ENCODE measurements at regions not wholly inside any gene's neighbourhood (a gene's known extent, or its start where the extent isn't known, plus 50 kb on each side); places are given as distances from the start of the nearest gene placed in this dataset.

DNA sequence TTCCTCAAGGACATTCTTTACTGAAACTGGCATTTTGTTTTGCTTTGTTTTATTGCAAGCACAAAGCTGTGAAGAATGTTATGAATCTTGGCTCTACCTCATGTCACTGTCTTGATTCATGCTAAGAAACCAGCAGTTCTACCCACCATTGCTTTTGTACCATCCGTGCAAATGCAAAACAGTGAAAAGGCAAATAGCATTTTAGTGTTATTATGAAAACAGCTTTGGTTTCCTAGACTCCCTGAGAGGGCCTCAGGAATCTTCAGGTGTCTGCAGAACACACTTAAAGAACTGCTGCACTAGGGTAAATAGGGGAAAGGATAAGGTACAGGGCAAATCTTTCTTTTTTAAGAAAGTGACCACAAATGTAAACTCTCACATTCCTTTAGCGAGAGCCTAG is 318.9 kb downstream of the AHR start:
- DNase-seq: no peak

DNA sequence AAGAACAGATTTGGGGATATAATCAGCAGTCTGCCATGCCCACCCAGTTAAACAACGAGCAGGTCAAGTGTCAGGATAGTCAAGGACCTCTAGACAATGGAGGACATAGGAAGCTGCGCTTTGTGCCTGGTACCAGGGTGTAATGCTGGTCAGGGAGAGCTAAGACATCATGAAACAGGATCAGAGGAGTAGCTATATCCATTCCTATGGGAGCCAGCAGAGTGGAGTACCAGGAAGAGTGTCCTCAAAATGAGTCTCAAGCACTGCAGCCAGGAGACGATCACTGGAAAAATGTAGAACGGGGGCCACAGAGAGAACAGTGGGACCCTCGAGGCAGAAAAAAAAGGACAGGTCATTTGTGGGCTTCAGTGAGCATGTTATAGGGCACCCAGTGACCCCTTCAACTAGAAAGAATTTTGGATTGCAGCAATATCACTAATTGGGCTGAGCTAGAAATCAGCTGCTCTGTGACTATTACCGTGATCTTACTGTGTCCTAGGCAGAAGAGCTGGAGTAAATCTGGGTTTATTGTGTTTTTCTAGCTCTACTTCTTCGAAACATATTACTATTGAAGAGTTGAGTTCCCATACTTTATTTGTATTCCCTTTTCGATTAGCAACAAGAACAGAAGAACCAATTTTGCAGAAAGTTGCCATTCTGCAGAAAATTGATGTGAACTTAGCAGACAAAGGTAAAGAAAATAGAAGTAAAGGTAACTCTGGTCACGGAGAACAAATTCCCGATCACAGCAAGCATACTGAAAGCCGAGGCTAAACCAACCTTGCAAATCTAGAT is 319.6 kb downstream of the AHR start:
- DNase-seq: no peak

DNA sequence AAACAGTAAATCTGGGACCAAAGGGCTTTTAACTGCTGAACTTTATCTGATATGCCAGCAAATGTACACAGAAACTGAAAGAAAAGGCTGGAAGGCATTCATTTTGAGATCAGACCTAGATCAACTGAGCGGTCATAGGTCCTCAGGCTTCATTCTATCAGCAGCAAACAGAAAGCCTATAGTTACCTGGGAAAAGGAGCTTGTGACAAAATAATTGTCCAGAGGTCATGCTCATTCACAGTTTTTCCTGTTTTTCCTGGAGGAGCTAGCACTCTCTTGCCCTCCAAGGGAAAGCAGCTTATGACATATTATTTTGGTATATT is 320.2 kb downstream of the AHR start:
- no peak for DNase-seq

DNA sequence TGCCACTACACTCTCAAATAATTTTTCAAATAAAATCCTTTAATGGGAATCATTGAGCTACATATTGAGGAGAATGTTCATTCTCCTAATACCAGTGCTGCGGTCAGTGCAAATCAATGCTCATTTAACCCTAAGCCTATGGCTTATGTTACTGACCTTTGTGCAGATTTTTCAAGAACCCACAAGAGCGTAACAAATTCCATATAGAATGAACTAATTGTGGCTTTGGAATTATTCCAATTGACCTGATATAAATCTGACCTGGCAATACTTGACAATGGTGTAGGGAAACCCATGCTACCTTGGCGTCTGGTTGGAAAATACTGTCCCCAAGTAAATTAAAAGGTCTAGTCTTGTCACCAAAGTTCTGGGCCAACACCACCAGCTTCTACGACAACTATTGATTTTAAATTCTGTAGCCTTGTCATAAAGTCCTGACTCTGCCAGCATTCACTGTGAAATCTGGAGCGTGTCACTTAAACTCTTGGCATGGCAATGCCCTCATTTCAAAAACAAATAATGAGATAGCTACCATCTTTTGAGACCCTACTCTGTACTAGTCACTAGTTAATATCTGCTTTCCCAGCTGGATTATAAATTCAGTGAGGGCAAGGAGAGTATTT is 320.9 kb downstream of the AHR start:
- DNase-seq: no peak

DNA sequence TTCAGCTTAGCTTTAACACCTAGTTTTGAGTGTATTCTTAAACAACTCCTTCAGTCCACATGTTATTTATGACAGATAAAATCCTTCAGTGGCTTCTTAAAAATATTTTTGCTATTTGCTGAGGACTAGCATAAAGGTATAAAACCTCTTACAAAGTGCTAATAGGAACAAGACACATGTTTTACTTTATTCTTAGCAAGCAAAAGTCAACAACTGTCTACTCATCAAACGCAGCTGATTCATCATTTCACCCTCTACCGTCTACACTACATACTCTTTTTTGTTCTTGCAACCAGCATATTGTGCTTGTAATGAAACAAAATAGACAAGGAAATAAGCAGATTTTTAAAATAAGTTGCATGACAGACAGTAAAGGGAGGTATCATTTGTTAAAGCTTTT is 319.7 kb downstream of the SNX13 start:
- no peak for DNase-seq

DNA sequence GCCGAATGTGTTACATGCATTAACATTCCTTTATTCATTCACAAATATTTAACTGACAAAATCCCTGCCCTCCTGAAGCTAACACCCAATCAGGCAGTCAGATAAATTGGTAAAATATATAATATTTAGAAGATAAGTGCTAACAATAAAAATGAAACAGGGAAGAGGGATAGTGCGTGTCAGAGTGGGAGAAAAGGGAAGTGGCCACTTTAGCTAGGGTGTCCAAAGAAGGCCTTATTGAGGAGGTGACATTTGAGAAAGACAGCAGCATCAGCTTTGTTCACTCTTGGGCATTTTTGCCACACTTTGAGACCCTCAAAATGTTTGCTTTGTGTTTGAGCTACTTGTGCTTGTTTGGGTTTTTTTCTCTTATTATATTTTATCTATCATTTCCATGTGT is 317.8 kb downstream of the SNX13 start:
- no peak for DNase-seq

DNA sequence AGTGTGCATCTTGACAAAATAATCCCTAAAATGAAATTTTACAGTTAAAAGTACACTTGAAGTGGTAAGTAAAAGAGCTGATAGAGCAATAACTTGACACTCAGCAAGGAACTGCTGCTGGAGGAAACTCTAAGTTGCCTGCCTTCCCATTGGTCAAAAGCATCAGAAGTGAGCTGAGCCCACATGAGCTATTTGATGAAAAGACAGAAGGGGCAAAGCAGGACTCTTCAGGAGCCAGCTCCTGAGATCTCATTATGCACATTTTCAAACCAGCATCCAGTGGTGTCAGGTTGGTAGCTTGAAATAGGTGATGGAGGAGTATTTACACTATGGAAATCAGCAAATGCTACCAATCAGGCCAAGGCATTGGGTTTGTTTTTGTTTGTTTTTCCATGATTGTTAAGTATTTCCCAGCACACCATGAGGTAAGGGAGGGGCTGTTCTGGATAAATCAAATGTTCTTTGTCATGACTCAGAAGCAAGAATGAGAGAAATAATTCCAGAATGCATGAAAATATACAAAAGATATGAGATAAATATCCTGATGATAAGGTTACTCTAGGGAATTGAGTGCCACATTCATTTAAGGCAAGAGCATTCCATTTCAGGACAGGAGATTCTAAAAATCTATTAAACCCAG is 316.6 kb downstream of the SNX13 start:
- DNase-seq: no peak

DNA sequence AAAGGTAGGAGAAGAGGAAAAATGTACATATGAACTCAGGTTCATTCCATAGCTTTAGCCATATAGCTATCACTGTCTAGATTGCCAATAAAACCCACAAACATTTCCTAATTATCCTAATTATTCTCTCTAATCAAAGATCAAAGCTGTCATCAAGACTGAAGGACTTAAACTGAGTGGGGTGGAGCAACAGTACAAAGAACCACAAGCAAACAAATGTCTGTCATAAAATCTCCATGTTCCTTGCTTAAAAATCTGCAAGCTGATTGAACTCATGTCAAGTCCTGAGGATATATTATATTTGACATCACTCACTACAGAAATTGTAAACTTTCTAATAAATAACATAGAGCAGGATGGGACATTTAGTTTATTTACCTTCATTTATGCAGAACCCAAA is 315.9 kb downstream of the SNX13 start:
- no peak for DNase-seq

DNA sequence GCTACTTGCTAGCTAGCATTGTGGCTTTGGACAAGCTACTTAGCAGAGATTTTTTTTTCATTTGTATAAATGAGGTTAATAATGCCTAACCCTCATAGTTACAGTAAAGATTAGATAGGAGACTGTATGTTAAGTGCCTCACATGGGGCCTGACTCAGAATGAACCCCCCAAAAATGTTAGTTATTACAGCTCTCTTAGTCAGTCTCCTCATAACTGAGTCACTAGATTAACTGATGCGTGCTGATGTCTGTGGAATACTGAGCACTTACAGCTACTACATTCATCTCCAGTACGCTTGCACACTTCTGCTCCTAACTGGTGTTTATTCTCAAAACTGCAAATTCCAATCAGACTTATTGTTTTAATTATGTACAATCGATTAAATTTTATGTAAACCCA is 315.3 kb downstream of the SNX13 start:
- DNase-seq: no peak

DNA sequence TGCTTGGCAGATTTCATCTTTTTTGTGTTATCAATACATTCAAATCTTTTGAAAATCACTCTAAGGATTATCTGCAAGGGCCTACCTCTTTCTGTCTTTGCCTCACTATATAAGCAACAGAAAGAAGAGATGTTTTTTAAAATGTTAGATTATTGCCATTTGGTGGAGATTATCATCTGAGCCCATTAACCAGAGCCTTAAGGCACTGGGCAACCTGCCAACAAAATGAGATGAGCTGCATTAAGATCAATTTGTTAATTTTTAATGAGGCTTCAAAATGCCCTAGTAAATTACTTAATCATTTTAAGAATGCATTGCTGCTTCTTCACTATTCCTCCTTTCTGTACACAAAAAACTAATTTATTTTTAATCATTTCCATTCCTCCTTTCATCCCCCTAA is 314.1 kb downstream of the SNX13 start:
- DNase-seq: peak; percentile 18

DNA sequence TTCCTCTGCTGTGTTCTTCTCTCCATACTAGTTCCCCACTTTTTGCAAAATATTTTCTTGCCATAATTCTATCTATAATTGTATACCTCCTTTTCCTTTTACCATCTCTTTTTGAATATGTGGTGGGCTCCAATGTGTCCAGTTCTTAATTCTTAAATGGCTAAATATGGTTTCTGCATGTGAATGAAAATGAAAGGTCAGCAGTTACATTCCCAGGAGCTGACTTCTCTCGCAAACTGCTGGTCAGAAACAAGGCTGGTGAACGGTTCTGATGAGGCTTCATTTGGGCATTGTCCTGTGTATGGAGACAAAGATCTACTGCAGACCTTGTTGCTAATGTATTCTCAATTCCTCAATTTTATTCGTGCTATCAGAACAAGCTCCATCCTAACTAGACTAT is 309.2 kb downstream of the SNX13 start:
- DNase-seq: no peak

DNA sequence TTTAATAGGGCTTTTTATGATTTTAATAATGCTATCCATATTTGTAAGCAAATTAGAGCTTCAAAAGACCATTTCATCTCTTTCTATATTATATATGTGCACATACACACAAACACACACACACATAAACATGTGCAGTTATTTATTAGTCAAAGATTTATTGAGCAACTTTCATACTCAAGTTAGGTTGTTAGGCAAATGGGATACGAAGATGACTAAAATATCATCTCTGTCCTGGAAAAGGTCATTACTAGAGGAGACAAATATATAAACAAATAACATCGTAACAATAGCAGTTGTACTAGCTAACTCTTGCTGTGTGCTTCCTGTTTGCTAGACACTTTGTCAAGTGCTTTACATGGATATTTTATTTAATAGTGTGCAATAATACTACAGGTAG is 307.9 kb downstream of the SNX13 start:
- no peak for DNase-seq

DNA sequence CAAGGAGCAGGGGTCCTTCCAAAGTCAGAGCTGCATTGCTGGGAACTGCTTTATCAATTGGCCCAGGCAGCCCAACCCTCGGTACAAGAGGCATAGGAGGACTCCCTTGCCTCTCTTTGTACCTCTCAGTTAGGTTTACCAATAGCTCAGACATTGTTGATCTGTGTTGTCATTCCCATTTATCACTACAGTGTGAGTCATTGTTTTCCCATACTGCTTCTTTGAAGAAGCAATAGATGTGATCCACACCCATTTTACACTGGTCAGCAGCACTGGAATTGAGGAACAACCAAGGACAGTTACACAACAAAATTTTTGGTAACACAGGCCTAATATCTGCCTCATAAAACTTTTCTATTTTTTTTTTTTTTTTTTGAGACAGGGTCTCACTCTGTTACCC is 307.2 kb downstream of the SNX13 start:
- no peak for DNase-seq

DNA sequence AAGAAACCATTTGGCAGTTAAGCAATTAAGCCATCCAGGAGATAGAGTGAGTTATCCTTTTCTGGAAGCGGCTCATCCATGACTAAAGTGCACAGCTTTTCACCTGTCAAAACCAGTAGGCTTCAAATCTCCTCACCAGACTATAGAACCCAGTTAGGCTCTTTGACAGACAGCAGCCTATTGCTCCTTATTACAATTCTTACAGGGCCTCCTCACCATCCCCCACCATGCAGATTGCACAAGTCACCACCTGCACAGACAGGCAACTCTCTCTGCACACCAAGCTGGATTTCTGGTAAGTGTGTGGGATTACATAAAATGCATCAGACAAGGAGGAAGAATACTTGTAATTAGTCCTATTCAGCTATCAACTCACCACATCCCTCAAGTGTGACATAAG is 301.6 kb downstream of the SNX13 start:
- no peak for DNase-seq

DNA sequence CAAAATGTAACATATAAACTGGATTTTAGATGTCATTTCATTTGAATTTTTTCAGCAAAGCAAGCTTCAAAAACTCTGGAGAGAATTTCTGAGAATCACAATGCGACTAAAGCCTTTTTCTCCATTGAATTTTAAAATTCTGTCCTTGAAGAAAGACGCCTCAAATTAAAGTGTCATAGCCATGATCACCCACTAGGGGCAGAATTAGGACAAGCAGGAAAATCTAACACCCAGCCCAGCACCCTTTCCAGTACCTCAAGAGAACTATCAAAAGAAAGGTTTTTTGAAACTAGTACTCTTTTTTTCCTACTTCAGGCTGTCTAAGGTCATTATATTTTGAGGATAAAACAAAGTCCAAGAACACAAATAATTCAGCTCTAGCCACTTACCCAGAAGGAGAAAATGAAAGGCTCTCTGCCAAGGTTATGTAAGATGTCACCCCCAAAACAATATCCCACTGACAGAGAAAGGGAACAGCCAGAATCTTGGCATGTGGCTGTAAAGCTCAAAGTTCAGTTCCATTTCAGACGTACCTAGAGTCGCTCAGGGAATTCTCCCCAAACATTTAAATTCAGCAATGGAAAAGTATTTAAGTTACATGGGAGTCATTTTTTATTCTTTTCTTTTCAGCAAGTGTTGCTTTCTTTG is 299.4 kb downstream of the SNX13 start:
- DNase-seq: no peak

DNA sequence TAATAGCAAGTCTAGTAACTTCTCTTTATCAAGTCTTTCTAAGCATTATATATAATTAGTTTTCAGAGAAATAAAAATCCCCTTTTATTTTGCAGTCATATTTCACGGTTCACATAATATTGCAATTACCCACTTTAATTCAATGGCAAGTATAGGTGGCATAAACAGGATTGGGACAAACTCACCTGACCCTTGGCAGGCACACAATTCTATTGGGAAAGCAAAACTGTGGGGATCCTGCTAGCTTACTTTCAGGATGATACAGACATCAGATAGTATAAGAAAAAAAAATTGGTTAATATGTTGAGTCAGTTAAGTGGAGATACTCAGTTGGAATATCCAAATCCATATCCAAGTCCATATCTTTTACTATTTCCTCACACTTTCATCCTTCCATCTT is 294.8 kb downstream of the SNX13 start:
- no peak for DNase-seq

DNA sequence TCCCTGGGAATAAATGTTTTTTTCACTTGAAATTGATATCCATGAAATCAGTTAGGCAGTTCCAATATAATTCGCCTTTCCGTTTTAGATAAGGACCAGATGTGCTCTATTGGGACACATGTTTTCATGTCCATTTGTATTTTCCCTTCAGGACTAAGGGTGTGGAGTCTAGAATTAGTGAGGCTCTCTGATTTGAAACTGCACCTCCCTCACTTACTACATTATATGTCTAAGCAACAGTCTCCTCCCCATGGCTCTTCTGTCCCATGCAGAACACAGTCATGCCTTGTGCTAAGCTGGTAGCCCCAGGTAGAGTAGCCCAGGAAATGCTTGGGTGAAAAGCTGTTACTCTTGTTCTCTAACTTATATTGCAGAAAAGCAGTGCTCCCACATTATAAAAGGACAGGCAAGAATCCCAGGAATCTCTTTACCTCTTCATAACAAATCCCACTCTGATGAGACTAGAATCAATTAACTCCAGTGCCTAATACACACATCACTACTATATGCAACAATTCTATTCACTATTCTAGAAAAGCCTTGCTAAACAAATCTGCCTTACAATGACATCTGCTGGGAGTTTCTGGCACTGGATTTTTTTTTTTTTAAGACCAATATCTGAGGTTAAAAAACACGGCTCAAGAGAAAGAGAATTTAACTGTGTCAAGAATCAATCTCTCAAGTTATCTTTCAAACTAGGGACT is 293.9 kb downstream of the SNX13 start:
- no peak for DNase-seq

DNA sequence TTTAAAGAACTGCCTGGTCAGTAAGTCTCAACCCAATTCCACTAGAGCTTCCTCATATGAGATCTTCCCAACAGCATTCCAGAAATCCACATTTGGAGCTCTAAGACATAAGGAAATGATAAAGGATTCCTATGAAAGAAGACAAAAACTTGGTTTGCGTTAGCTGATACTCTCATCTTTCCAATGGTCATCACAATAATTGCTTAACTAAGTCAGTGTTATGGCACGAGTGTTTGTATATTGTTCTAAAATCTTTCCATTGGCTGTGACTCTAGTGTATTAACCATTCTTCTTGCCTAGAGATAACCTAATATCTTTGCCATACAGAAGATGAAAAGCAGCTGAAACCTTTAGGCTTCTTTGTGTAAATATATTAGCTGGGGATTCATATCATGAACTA is 289.0 kb downstream of the SNX13 start:
- DNase-seq: no peak

DNA sequence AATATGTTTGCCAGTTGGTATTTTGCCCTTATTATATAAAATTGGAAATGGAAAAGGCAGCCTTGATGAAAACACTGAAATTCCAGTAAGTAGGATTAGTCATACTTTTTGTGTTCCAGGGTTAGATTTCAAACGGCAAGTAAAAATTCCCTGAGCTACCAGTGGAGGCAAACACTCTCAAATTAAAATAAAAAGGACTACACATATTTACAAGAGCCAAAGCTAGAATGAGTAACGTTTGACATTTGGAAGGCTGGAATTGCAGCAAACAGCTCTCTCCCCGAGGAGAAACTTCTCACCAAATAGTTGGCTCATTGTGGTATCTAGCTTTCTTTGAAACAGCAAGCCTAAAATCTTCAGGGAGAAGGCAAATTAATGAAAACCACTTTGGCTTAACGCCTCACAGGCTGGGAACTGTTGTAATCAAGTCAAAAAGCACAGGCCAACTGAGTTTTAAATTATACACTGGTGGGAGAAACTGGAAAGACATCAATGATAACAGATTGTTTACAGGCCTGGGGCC is 288.4 kb downstream of the SNX13 start:
- no peak for DNase-seq

DNA sequence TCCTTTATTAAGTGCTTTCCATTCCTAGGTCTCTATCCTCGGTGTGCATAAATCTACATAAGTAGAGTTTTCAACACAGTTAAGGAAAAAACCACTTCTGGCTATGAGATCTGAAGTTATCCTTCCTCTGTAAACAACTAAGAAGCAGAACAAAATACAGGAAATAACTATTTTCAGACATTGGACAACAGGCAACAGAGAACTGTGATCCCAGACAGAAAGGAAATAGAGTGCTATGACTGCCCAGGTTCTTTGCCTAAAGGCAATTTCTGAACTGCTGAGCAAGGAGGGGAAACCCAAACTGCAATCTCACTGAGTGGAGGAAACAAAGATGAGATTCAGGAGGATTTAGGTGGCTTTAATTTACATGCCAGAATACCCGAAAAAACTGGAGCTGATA is 285.4 kb downstream of the SNX13 start:
- DNase-seq: no peak

DNA sequence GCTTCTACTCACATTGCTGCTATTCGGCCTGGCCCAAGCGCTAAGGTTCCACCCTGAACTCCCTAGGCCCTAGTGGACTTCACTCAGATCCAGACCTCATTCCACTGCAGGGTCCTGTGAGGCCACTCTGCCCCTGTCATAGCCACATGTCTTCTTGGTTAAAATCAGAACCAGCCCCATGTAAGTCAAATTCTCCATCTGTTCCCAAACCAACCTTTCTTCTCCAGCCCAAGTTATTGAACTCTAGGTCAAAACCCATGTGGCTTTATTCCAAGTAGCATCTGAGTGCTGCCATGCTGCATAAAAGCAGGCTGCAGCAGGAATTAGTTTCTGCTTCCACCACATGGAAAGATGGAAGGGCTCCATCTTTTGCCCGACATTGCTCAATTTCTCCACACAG is 281.2 kb downstream of the SNX13 start:
- no peak for DNase-seq

DNA sequence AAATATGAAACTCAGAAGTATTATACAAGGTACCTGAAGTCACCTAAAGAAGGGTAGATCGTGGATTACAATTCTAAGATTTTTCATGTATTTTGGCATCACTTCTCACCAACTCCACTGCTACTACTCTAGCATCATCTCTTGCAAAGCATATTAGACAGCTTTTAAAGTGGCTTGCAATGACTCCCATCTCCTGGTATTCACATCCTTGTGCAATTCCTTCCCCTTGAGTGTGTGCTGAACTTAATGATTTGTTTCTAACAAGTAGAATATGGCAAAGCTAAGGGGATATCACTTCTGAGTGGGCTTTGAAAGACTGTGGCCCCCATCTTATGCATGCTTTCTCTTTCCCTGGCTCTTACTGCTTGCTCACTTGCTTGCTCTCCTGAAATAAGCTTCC is 280.2 kb downstream of the SNX13 start:
- DNase-seq: no peak

DNA sequence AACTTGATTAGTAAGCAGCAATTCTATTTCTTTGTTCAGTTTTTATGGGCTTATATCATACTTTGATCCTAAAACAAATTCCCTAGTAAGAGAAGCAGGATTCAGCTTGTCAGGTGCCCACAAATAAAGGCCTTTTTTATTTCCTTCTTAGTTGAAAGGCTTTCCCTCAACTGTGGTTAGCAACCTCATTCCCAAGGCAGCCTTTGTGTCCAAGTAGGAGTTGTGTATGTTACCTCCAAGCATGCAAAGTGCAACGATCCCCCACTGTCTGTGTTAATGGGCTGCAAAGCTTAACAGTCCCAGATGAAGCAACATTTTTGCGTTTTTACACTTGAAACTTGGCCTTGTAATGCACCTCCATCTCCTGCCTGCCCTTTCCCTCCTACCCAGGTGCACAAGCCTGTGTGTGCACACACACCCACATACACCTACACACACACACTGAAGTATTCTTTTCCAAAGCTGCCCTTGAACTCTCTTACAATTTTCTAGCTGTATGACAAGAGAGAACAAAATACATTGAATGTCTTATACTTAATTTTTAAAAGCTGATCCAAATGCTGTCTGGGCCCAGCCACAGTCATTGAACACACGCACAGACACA is 278.2 kb downstream of the SNX13 start:
- DNase-seq: no peak

All from NCI-H524 treated with DMSO at 0.1 percent for 48 hours (cell line).